Fibroblast of villous mesenchyme (primary cell): ENCODE measurements at regions not wholly inside any gene's neighbourhood (a gene's known extent, or its start where the extent isn't known, plus 50 kb on each side); places are given as distances from the start of the nearest gene placed in this dataset.

Experiments used
- DNase-seq: peaks from one replicate; pipeline ENCODE4 v3.0.0-alpha.2; 2010; ENCODE audit warnings: low read depth
- H3K4me3 ChIP-seq: 2 replicates; pipeline ENCODE4 v1.5.1; 2011; ENCODE audit warnings: low read depth, mild to moderate bottlenecking, low read length
- TF ChIP-seq, protein P1 (sequence below): IDR thresholded peaks from 2 replicates; pipeline ENCODE4 v1.5.1; 2012; ENCODE audit warnings: low read depth, mild to moderate bottlenecking, low read length; ENCODE audit not compliant: insufficient read depth

DNA sequence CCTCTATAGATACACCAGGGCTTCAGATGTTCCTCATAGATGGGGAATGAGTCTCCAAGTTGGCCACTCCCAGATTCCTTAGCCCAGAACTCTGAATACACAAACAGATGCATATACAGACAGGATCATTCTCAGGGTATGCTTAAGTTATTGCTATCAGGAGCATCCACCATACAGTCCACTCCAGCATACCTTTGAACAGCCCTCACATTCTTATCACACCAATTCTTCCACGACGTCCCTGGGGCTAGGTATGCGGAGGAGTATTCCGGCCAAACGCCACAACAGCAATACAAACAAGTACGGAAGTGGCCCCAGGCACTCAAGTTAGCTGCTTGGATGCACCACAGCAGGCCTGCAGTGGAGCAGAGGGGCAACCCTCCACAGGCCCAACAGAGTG is 312.5 kb upstream of the CHAC2 start:
- TF ChIP-seq, protein P1, sequence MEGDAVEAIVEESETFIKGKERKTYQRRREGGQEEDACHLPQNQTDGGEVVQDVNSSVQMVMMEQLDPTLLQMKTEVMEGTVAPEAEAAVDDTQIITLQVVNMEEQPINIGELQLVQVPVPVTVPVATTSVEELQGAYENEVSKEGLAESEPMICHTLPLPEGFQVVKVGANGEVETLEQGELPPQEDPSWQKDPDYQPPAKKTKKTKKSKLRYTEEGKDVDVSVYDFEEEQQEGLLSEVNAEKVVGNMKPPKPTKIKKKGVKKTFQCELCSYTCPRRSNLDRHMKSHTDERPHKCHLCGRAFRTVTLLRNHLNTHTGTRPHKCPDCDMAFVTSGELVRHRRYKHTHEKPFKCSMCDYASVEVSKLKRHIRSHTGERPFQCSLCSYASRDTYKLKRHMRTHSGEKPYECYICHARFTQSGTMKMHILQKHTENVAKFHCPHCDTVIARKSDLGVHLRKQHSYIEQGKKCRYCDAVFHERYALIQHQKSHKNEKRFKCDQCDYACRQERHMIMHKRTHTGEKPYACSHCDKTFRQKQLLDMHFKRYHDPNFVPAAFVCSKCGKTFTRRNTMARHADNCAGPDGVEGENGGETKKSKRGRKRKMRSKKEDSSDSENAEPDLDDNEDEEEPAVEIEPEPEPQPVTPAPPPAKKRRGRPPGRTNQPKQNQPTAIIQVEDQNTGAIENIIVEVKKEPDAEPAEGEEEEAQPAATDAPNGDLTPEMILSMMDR, result no peak
- H3K4me3 ChIP-seq, result no peak overlapping the region
- DNase-seq, result no peak

GRCh38 chr2:53452957-53453748 is 314.5 kb upstream of the CHAC2 start:
- no peak for DNase-seq
- TF ChIP-seq, protein P1, result no peak
- no peak overlapping the region for H3K4me3 ChIP-seq

DNA sequence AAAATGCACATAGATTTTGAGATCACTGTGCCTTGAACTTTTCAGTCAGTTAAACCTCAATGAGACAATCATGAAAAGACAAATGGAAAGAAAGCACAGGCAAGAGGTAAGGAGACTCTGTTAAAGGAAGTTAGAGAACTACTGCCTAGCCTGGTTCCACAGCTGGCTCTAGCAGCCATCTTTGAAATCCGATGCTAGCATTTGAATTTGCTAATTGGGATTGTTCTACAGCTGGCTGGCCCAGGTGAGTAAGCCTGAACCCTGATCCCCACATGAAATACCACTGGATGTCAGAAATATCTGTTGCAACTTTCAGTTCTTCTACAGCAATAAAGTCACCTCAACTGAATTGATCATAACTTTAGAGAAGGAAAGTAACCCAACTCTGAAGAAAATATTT is 315.2 kb upstream of the CHAC2 start:
- TF ChIP-seq, protein P1, result no peak
- no peak overlapping the region for H3K4me3 ChIP-seq
- DNase-seq, result no peak

DNA sequence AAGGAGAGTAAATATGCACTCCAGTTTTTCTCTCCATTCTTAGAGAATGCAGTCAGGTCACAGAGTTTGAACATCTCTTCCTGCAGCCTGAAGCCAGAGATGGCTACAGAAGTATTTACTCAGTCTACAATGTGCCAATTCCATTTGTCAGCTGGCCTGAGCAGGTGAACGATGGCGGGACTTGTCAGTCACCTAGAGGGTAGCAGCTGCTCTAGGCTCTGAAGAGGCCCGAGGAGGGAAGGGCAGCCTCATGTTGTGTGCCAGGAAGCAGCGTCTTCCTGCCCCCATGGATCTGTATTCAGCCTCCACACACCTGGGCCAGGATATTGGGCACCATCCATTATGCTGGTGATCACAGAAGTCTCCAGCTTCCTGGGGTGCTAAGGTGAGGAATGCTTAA is 316.7 kb upstream of the CHAC2 start:
- TF ChIP-seq, protein P1, result no peak
- no peak for DNase-seq
- H3K4me3 ChIP-seq, result no peak overlapping the region

- no peak overlapping the region for H3K4me3 ChIP-seq
- TF ChIP-seq, protein P1, result no peak
- peak; percentile 27 for DNase-seq
Observed at GRCh38 chr2:53448591-53448990, 319.0 kb upstream of the CHAC2 start.

- TF ChIP-seq, protein P1, result no peak
- no peak for DNase-seq
- H3K4me3 ChIP-seq, result no peak overlapping the region
Observed at GRCh38 chr2:53448086-53448485, 319.5 kb upstream of the CHAC2 start.
